BJ (cell line): ENCODE measurements at regions not wholly inside any gene's neighbourhood (a gene's known extent, or its start where the extent isn't known, plus 50 kb on each side); places are given as distances from the start of the nearest gene placed in this dataset.

ENCODE experiments used
- CTCF ChIA-PET: fragments of 350-600 bp; formaldehyde crosslinking; extraction: SDS; loops from one replicate; lab custom pipeline; 2021; ENCODE audit warnings: antibody characterized with exemption, inconsistent platforms; lab: Yijun Ruan, JAX
- POLR2A ChIA-PET: fragments of 300-600 bp; sonication (Branson Sonifier 250); formaldehyde crosslinking; extraction: SDS; loops from one replicate; lab custom pipeline; 2021; ENCODE audit warnings: antibody characterized with exemption; lab: Charles Lee
- DNase-seq: peaks from one replicate; pipeline ENCODE4 v3.0.0-alpha.2; 2011; ENCODE audit warnings: low read depth
- H3K27me3 ChIP-seq: 2 replicates; pipeline ENCODE4 v1.6.0; 2011; ENCODE audit warnings: low read length; ENCODE audit not compliant: control insufficient read depth, insufficient read depth
- H3K36me3 ChIP-seq: 2 replicates; pipeline ENCODE4 v1.5.1; 2011; ENCODE audit warnings: low read length; ENCODE audit not compliant: control insufficient read depth, insufficient read depth
- H3K4me3 ChIP-seq: 2 replicates; pipeline ENCODE4 v1.5.1; 2011; ENCODE audit warnings: low read depth, mild to moderate bottlenecking, control low read depth, low read length
- TF ChIP-seq, protein P1 (sequence below): IDR thresholded peaks from 2 replicates; pipeline ENCODE4 v1.5.1; 2011; ENCODE audit warnings: low read depth, mild to moderate bottlenecking, control low read depth, inconsistent platforms, low read length, moderate library complexity; ENCODE audit not compliant: insufficient read depth

DNA sequence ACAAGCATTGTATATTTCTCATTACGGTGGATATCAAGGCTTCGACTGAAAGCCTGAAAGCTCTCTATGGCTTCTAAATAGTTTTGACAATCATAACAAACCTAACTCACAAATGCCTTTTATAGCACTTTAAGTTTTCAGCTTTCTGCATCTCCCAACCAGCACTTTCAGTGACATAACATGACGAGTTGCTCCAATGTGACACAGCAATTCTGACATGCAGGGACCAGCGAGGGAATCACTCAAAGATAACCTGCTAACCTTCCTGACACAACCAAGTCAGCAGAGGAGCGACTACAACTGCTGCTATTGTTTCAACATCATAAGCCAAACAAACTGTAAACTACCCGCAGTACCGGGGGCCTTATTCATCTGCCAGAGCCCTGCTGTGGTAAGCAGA, 95.7 kb upstream of the CDH20 start:
- H3K4me3 ChIP-seq, result no peak overlapping the region
- DNase-seq, result no peak
- ChIA-PET POLR2A (no interaction called here), CTCF (no interaction called here)
- H3K27me3 ChIP-seq, result no peaks in the 10 kb centered on the region
- no peaks in the 10 kb centered on the region for H3K36me3 ChIP-seq
- TF ChIP-seq, protein P1, sequence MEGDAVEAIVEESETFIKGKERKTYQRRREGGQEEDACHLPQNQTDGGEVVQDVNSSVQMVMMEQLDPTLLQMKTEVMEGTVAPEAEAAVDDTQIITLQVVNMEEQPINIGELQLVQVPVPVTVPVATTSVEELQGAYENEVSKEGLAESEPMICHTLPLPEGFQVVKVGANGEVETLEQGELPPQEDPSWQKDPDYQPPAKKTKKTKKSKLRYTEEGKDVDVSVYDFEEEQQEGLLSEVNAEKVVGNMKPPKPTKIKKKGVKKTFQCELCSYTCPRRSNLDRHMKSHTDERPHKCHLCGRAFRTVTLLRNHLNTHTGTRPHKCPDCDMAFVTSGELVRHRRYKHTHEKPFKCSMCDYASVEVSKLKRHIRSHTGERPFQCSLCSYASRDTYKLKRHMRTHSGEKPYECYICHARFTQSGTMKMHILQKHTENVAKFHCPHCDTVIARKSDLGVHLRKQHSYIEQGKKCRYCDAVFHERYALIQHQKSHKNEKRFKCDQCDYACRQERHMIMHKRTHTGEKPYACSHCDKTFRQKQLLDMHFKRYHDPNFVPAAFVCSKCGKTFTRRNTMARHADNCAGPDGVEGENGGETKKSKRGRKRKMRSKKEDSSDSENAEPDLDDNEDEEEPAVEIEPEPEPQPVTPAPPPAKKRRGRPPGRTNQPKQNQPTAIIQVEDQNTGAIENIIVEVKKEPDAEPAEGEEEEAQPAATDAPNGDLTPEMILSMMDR, result no peak

DNA sequence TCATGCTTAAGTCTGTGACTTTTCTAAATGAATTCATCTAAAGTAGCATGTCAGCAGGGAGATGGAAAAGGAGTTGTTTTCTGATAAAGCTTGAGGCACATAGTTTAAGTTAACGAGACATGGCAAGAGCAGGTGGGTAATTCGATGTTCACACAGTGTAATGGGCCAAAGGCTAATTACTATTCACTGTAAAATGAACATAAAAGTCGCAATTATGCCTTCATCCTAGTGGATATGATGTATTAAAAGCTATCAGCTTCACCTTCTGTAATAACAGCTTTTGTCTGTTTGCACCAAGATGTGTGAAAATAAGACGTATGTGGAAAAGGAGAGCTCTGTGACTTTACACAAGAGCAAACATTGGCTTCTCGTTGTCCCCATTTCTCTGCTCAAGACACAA, 94.2 kb upstream of the CDH20 start:
- CTCF ChIA-PET, result no interaction called here
- TF ChIP-seq, protein P1, result no peak
- Histone ChIP-seq H3K36me3 (no peaks in the 10 kb centered on the region), H3K27me3 (no peaks in the 10 kb centered on the region), H3K4me3 (no peak overlapping the region)
- POLR2A ChIA-PET, result no interaction called here
- DNase-seq, result no peak

DNA sequence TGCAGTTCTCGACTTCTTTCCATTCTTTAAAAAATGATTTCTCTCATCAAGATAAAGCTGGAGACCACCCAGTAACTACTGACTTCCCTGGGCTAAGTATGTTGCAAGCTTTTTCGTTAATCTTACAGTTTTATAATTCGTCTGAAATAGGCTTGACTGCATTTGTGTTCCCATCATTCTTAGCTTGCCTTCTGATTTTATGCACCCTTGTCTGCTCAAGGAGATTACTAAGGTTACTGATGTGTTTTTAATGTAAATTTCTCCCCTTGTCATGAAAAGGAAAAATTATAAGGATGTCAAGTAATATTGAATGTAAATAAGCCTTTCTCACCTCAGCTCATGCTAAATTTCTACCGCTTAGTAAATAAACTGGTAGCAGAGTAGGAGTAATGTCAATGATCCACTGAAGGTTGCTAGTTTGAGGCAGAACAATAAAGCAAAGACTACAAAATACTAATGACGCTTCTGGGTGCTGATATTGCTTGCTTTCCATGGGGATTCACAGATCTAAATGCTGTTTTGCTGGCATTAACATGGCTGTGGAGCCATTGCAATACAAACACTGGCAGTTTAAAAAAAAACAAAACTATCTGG, 91.9 kb upstream of the CDH20 start:
- ChIA-PET POLR2A (no interaction called here), CTCF (no interaction called here)
- no peaks in the 10 kb centered on the region for H3K36me3 ChIP-seq
- TF ChIP-seq, protein P1, result no peak
- H3K4me3 ChIP-seq, result no peak overlapping the region
- H3K27me3 ChIP-seq, result no peaks in the 10 kb centered on the region
- DNase-seq, result no peak

DNA sequence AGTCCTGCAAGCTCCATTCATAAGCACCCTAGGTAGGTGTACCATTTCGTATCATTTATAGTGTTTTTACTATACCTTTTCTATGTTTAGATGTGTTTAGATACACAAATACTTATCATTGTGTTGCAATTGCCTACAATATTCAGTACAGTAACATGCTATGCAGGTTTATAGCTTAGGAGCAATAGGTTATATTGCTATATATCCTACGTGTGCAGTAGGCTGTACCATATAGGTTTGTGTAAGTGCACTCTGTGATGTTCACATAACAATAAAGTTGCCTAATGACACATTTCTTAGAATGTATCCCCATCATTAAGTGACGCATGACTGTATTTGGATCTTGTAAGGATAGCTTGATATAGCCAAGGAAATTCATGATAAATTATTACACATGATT, 88.6 kb upstream of the CDH20 start:
- Histone ChIP-seq H3K36me3 (no peaks in the 10 kb centered on the region), H3K27me3 (no peaks in the 10 kb centered on the region), H3K4me3 (no peak overlapping the region)
- ChIA-PET POLR2A (no interaction called here), CTCF (no interaction called here)
- TF ChIP-seq, protein P1, result no peak
- no peak for DNase-seq

DNA sequence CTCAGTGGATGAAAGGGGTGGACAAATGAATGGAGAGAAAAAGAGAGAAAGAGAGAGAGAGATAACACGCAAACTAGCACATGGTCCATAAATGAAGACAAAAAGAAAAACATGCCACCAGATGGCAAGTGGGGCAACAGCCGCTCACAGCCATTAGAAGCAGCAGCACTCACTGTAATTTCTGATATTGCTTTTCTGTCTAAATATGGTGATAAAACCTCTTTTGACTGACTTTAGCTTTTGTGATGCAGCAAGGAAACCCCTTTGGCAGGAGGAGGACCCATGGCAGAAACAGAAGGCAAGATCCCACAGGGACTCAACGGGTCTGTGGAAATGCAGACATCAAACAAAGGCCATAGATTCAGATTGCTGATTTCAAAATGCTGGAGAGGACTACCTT, 88.0 kb upstream of the CDH20 start:
- DNase-seq, result no peak
- ChIA-PET CTCF (no interaction called here), POLR2A (no interaction called here)
- H3K27me3 ChIP-seq, result no peaks in the 10 kb centered on the region
- no peak overlapping the region for H3K4me3 ChIP-seq
- H3K36me3 ChIP-seq, result no peaks in the 10 kb centered on the region
- TF ChIP-seq, protein P1, result no peak
